ENCODE measurements at regions not wholly inside any gene's neighbourhood (a gene's known extent, or its start where the extent isn't known, plus 50 kb on each side); places are given as distances from the start of the nearest gene placed in this dataset.

- H3K36me3 ChIP-seq (ENCODE audit: low read depth, missing control alignments) = no peaks in the 10 kb centered on the region
- intact Hi-C loops (cut with DNase I; ENCODE audit: low total_unique reads) = no loop called here
- TF ChIP-seq POLR2A (IDR thresholded peaks at IDR 0.05) (no peak), CTCF (IDR thresholded peaks at IDR 0.05) (no peak)
- H3K27ac ChIP-seq = no peak overlapping the region
- H3K27me3 ChIP-seq = no peaks in the 10 kb centered on the region
- no peak for DNase-seq
- no peak overlapping the region for H3K4me3 ChIP-seq
- H3K9me3 ChIP-seq = no peaks in the 10 kb centered on the region
- H3K4me1 ChIP-seq = peaks cover under 1% of the 10 kb centered on the region
- WGBS, 2 donors = 79 to 81% methylated on average over 2 of the region's 2 CpGs
These were observed 220.8 kb upstream of the KLHL29 start for GRCh38 chr2:23164173-23164572.

DNA sequence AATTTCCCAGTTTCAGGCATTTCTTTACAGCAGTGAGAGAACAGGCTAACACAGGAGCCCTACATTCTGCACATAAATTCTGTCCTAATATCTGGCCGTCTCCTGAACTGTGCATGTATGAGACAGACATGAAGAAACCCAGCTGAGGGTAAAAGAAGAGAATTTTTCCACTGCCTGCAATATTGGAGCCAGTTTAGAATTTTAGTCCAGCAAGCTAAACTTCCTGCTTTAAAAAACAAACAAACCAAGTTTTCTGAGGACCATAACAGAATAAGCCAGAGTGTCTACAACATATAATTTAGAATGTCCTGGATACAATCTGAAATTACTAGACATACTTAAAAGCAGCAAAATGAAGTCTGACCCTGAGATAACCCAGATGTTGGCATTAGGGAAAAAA, 215.1 kb upstream of the KLHL29 start:
- intact Hi-C loops (cut with DNase I; ENCODE audit: low total_unique reads) = no loop called here
- no peak for DNase-seq

GRCh38 chr2:23171108-23171507, 213.9 kb upstream of the KLHL29 start:
- DNase-seq = no peak
- H3K36me3 ChIP-seq (ENCODE audit: low read depth, missing control alignments) = no peaks in the 10 kb centered on the region
- intact Hi-C loops (cut with DNase I; ENCODE audit: low total_unique reads) = no loop called here

More for the DNA sequence above, 215.1 kb upstream of the KLHL29 start:
- peaks cover 6% of the 10 kb centered on the region for H3K4me1 ChIP-seq
- H3K27ac ChIP-seq = no peak overlapping the region
- H3K9me3 ChIP-seq = no peaks in the 10 kb centered on the region
- H3K27me3 ChIP-seq = no peaks in the 10 kb centered on the region
- 42 to 44% methylated on average over 1 of the region's 1 CpG for WGBS, 2 donors
- H3K4me3 ChIP-seq = no peak overlapping the region
- no peaks in the 10 kb centered on the region for H3K36me3 ChIP-seq (ENCODE audit: low read depth, missing control alignments)
- TF ChIP-seq POLR2A (IDR thresholded peaks at IDR 0.05) = no peak
- TF ChIP-seq CTCF (IDR thresholded peaks at IDR 0.05) = no peak

GRCh38 chr2:23178396-23178795, 206.6 kb upstream of the KLHL29 start:
- no peak for TF ChIP-seq CTCF (IDR thresholded peaks at IDR 0.05)
- TF ChIP-seq POLR2A (IDR thresholded peaks at IDR 0.05) = no peak
- intact Hi-C loops (cut with DNase I; ENCODE audit: low total_unique reads) = no loop called here
- 83 to 87% methylated on average over 2 of the region's 2 CpGs for WGBS, 2 donors

More at GRCh38 chr2:23171108-23171507, 213.9 kb upstream of the KLHL29 start:
- Histone ChIP-seq H3K9me3 (no peaks in the 10 kb centered on the region), H3K4me3 (no peak overlapping the region), H3K27me3 (no peaks in the 10 kb centered on the region), H3K4me1 (peaks cover 6% of the 10 kb centered on the region), H3K27ac (no peak overlapping the region)
- no peak for TF ChIP-seq POLR2A (IDR thresholded peaks at IDR 0.05)
- no peak for TF ChIP-seq CTCF (IDR thresholded peaks at IDR 0.05)

GRCh38 chr2:23183733-23184132, 201.2 kb upstream of the KLHL29 start:
- WGBS, 2 donors = 94 to 100% methylated on average over 4 of the region's 4 CpGs
- no peak for DNase-seq
- no peak overlapping the region for H3K4me3 ChIP-seq
- intact Hi-C loops (cut with DNase I; ENCODE audit: low total_unique reads) = no loop called here
- H3K4me1 ChIP-seq = no peaks in the 10 kb centered on the region
- no peak overlapping the region for H3K27ac ChIP-seq
- TF ChIP-seq POLR2A (IDR thresholded peaks at IDR 0.05) (no peak), CTCF (IDR thresholded peaks at IDR 0.05) (no peak)
- no peaks in the 10 kb centered on the region for H3K36me3 ChIP-seq (ENCODE audit: low read depth, missing control alignments)
- no peaks in the 10 kb centered on the region for H3K9me3 ChIP-seq
- H3K27me3 ChIP-seq = no peaks in the 10 kb centered on the region

More at GRCh38 chr2:23178396-23178795, 206.6 kb upstream of the KLHL29 start:
- Histone ChIP-seq H3K4me1 (no peaks in the 10 kb centered on the region), H3K9me3 (no peaks in the 10 kb centered on the region), H3K4me3 (no peak overlapping the region), H3K27ac (no peak overlapping the region), H3K27me3 (no peaks in the 10 kb centered on the region), H3K36me3 (ENCODE audit: low read depth, missing control alignments) (no peaks in the 10 kb centered on the region)
- no peak for DNase-seq

Measured in testis (tissue), 2 donors.